ENCODE measurements at regions not wholly inside any gene's neighbourhood (a gene's known extent, or its start where the extent isn't known, plus 50 kb on each side); places are given as distances from the start of the nearest gene placed in this dataset.
"Not testable (repeated sequence)": the region's sequence is repeated elsewhere in the genome, so short reads cannot be mapped to it uniquely, and the experiment has no call there.

DNA sequence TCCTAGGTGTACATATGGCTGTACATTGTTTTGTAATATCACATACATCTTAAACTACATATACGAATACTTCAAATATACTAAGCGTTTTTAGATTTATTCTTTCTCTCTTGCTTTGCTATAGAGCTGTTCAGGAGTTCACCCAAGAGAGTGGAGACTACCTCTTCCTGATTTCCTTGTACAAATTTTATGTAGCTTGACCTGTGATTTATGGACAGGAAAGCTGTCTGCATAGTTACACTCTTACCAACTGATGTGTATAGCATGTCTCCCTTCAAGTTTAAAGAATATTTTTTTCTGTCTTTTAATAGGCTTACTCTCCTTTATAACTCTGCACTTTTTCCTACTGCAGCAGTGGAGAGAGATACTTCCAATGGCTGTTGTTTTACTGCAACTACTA lies 428.7 kb downstream of the NDFIP2 start:
- FAIRE-seq: no peak

- FAIRE-seq: no peak
Observed at GRCh38 chr13:79908381-79908780, 427.4 kb downstream of the NDFIP2 start.

- no peak for FAIRE-seq
Observed at GRCh38 chr13:79907527-79907926, 426.6 kb downstream of the NDFIP2 start.

GRCh38 chr13:79906345-79906744 lies 425.4 kb downstream of the NDFIP2 start:
- no peak for FAIRE-seq

DNA sequence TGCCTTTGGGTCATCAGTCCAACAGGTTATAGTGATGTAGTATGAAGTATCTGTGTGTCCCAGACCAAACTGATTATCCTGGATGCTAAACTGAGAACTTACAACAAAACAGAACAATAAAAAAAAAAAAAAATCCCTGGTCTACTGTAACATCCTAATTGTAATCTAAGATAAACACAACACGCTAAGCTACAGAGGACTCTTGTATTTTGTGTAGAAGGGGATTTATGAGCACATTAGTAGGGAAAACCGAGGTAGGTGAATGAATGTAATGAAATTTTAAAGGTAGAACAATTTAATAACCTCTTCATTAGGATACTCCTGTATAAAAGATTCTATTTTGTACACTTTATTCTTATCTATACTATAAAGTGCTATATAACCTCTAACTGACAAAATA lies 424.1 kb downstream of the NDFIP2 start:
- no peak for FAIRE-seq

DNA sequence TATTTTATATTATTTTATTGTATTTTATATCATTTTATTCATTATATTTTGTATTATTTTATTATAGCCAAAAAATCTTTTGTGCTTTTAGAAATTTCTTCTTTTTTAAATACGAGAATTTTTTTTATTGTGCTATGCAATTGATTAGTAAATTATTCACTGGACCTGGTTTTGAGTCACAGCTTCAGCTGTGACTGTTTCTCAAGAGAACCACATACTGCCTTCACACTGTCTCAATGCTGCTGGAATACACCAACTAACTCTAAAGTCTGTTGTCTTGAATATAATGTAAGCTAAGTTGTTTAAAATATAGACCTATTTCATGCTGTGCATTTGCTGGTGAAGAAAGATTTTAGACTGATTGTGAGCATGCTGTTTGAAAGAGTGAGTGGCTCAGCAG lies 423.6 kb downstream of the NDFIP2 start:
- FAIRE-seq: no peak

DNA sequence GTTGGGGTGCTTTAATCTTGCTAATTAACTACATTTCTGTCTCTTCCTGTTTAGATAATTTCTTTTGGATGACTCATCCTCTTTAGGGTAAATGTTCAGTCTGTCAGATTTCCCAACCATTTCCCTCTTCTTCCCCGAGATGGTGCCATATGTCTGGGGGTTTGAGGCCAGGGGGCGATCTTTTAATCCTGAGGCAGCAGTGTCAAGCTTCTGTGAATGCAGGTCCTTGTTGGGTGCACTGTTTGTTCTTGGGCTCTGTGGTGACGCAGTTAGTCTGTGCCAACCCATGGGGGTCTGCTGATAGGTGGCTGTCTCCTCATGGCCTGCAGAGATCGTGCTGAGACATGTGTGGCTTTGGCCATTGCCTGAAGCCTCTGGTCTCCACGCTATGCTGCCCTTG lies 420.4 kb downstream of the NDFIP2 start:
- FAIRE-seq: no peak

DNA sequence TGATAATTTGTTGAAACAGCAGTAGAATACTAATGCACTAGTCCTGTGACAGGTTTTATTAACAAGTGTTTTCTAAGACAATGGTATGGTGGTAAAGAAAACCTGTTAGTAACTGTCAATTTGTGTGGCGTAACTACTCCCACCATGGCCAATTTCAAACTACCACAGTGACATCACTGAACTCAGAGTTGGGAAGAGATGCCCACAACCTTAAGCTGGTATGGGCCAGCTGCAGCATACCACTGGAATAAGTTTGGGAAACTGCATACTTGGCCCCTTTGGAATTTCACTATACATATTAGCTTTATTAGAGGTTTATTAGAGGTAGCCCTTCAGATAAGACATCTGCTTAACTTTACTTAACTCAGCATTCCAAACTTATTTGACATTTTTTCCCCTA lies 419.4 kb downstream of the NDFIP2 start:
- FAIRE-seq: no peak

DNA sequence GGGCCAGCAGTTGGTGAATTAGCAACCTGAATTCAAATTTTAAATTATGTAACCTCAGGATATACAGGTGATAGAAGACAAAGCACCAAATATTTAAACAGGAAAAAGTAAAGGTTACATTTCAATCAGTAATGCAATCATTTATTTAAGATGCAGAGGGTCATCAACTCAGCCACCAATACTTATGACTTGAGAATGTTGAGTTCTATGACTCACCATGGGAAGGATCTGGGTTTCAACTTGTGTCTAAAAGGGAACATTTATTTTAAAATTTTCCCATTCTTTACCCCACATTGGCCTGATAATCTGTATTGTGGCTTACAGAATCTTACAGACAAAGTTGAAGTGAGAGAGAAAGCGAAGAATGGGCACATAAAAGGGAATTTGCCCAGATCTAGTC lies 418.0 kb downstream of the NDFIP2 start:
- no peak for FAIRE-seq

DNA sequence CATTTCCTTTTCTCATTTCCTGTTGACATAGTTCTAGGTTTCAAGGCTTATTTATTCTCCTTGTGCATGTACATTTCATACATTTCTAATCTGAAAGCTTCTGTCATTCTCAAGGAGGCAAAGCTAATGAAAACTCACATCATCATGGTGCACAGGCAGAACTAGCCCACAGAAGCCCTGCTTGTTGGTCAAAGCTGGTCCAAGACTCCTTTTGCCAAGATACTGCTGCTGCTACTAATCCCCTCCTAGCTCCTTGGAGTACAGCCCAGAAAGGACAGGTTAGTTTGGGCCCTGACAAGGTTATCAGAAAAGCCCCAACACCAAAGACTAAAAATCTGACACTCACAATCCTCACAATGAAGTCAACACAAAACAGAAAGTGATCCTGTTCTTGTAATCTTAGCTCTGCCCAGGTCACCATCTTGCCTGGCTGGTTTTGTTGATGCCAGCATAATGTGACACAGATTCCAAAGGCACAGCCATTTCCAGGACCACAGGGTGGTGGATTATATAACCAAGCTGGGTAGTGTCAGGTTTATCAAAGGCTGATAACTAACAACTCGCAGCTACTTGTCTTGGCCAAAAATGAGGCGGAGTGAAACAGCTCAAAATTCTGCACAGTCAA lies 417.4 kb downstream of the NDFIP2 start:
- no peak for FAIRE-seq

- no peak for FAIRE-seq
Observed at GRCh38 chr13:79896851-79897250, 415.9 kb downstream of the NDFIP2 start.

GRCh38 chr13:79895416-79895815 lies 414.5 kb downstream of the NDFIP2 start:
- FAIRE-seq: no peak

DNA sequence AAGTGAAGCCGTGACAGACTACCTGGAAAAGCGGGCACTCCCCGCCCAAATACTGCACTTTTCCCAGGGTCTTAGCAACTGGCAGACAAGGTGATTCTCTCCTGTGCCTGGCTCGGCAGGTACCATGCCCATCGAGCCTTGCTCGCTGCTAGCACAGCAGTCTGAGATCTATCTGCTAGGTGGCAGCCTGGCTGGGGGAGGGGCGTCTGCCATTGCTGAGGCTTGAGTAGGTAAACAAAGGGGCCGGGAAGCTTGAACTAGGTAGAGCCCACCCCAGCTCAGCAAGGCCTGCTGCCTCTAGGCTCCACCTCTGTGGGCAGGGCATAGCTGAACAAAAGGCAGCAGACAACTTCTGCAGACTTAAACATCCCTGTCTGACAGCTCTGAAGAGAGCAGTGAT lies 406.3 kb downstream of the NDFIP2 start:
- FAIRE-seq: not testable (repeated sequence)

- no peak for FAIRE-seq
Observed at GRCh38 chr13:79886601-79887000, 405.6 kb downstream of the NDFIP2 start.

GRCh38 chr13:79884890-79885289 lies 403.9 kb downstream of the NDFIP2 start:
- FAIRE-seq: no peak

DNA sequence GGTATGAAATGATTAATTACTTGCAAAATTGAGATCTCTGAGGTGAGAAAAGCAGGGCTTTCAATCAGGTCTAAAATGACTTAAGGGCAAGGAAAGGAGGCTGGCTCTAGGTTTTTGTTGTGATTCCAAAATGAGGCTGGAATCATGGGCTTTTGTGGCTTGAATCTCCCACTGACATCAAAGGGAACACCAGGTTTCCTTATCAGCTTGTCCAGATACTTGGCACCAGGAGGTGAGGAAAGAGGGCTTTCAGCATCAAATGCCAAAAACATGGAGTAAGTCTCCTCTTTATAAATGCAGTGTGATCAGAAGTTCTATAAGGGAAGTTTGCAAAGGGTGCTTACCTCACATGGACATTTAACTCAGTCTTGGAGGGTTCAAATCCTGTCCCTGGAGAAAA lies 402.3 kb downstream of the NDFIP2 start:
- FAIRE-seq: no peak

- no peak for FAIRE-seq
Observed at GRCh38 chr13:79880818-79881217, 399.9 kb downstream of the NDFIP2 start.

DNA sequence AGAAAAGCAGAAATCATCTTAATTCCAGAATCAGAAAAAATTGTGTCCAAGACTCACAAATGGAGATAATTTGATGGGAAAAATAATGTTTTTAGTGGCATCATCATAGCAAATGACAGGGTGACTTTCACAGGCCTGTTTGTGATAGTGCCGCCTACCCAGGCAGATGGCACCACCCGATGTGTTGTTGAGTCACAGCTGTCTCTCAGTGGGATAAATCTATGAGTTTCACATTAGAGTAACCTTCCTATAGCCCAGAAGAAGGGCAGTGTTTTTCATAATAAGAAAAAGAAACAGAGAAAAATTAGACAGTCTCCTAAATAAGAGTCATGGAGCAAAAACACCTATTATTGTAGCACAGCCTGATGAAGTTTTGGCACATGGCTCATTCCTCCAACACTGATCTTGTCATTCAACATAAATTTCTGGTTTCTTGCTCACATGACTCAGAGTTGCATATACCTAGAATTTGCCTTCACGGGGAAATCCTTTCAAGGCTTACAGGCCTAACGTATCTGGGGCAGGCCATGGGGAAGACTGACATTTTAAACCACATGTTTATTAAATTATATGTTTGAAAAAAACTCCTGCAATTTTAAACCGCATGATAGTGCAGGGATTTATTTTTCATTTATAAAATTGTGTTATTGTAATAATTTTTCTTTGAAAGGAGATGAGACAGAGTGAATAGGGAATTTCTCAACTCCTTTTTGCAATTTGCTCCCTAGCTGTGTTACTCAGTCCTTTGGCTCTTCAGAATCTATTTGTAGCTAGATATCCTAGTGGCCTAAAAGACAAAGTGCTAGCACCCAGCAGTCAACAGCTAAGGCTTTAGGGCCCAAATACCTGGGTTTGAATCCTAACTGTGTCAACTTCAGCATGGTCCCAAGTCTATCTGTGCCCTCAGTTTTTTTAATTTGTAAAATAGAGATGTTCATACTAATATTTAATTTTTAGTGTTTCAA lies 393.7 kb downstream of the NDFIP2 start:
- no peak for FAIRE-seq

GRCh38 chr13:79871594-79871993 lies 390.6 kb downstream of the NDFIP2 start:
- FAIRE-seq: peak; percentile 29

DNA sequence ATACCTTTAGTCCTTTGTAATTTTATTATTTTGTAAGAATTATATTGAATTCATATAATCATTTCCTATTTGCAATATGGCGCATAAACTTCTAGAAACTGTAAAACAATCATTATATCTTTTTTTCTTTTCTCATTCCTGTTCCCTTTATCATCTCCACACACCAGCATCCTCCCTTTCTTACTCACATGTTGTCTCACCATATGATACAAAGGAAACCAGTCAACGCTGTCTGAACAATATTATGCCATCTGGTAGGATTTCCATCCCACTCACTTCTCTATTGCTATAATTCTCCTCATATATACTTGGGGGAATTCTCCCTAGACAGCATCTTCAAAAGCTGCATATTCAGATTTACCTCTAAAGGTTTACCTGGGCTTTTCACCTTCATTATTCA lies 389.8 kb downstream of the NDFIP2 start:
- FAIRE-seq: no peak

DNA sequence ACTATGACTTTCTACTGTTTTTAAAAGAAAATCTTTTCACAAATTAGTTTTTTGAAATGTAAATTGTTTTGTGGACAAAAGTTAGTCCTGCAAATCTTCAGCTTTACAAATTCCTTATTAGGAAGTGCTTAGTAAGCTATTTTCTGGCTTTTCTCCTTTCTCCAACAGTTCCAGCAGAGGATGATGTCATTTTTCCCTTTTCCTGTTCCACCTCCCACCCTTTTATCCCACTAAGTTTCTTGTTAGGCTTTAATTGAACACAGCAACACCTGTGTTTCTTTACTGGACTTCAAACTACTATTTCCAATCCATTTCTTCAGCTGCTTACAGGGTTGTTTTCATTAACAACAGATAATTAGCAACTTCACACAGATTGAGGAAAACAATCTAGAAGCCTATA lies 389.2 kb downstream of the NDFIP2 start:
- FAIRE-seq: no peak

DNA sequence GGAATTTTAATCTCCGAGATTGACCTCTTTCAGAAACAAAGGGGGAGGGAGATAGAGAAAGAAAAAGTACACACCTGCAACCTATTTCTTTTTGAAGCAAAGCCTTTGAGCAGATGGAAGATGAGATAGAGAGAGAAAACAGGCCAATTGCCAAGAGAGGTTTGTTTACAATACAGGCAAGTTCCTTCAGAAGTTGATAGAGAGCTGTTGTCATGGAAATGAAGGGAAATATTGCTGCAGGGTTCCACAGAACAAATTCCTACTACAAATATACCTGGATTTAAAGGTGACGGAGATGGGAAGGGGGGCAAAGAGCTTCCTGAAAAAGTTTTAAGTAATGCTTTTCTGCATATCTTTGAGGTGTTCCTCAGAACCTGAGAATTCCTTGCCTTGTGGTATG lies 388.4 kb downstream of the NDFIP2 start:
- FAIRE-seq: no peak

DNA sequence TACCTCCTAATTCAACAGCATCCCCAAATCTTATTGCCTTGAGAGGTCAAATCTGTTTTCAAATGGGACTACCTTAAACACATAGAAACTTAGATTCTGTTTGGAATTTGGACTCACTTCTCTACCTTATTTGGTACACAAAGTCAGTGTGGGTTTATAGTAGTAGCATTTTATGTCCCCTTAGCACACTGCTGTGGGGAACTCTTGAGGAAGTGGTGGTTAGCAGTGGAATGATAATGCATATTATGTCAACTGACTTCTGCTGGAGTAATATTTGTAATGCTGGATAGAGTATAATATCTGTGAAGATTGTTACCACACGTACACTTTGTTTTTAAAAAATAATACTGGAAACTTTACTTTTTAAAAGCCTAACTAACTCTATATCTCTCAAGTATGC lies 386.3 kb downstream of the NDFIP2 start:
- no peak for FAIRE-seq

- no peak for FAIRE-seq
Observed at GRCh38 chr13:79866436-79866835, 385.5 kb downstream of the NDFIP2 start.
